ENCODE measurements at regions not wholly inside any gene's neighbourhood (a gene's known extent, or its start where the extent isn't known, plus 50 kb on each side); places are given as distances from the start of the nearest gene placed in this dataset.
A peak's percentile ranks its signal among the peaks of the same experiment; 100 is the strongest.

GRCh38 chr3:36206956-36207580 is 173.2 kb upstream of the STAC start:
- DNase-seq, result no peak

GRCh38 chr3:36210840-36211651 is 169.3 kb upstream of the STAC start:
- DNase-seq, result peak; percentile 37

GRCh38 chr3:36211652-36211999 is 168.7 kb upstream of the STAC start:
- DNase-seq, result no peak

- peak; percentile 42 for DNase-seq
Observed at GRCh38 chr3:36212251-36212650, 168.1 kb upstream of the STAC start.

GRCh38 chr3:36214460-36214859 is 165.8 kb upstream of the STAC start:
- DNase-seq, result peak; percentile 50

GRCh38 chr3:36215241-36215640 is 165.1 kb upstream of the STAC start:
- DNase-seq, result peak; percentile 75

GRCh38 chr3:36219398-36219797 is 160.9 kb upstream of the STAC start:
- no peak for DNase-seq

GRCh38 chr3:36220173-36220572 is 160.1 kb upstream of the STAC start:
- DNase-seq, result no peak

- no peak for DNase-seq
Observed at GRCh38 chr3:36221975-36222374, 158.3 kb upstream of the STAC start.

GRCh38 chr3:36227980-36228379 is 152.3 kb upstream of the STAC start:
- peak; percentile 61 for DNase-seq

GRCh38 chr3:36229496-36229895 is 150.8 kb upstream of the STAC start:
- DNase-seq, result no peak

- DNase-seq, result no peak
Observed at GRCh38 chr3:36232797-36233489, 147.4 kb upstream of the STAC start.

- DNase-seq, result no peak
Observed at GRCh38 chr3:36244728-36245127, 135.6 kb upstream of the STAC start.

GRCh38 chr3:36248374-36248773 is 131.9 kb upstream of the STAC start:
- DNase-seq, result no peak

- DNase-seq, result no peak
Observed at GRCh38 chr3:36250191-36250590, 130.1 kb upstream of the STAC start.

GRCh38 chr3:36257158-36257852 is 123.0 kb upstream of the STAC start:
- DNase-seq, result no peak

GRCh38 chr3:36258421-36258820 is 121.9 kb upstream of the STAC start:
- DNase-seq, result no peak

- no peak for DNase-seq
Observed at GRCh38 chr3:36259580-36259979, 120.7 kb upstream of the STAC start.

- DNase-seq, result peak; percentile 9
Observed at GRCh38 chr3:36269274-36269673, 111.0 kb upstream of the STAC start.

GRCh38 chr3:36282766-36283165 is 97.5 kb upstream of the STAC start:
- no peak for DNase-seq

- DNase-seq, result no peak
Observed at GRCh38 chr3:36295296-36295695, 85.0 kb upstream of the STAC start.

GRCh38 chr3:36297195-36297594 is 83.1 kb upstream of the STAC start:
- DNase-seq, result no peak

- no peak for DNase-seq
Observed at GRCh38 chr3:36298188-36298587, 82.1 kb upstream of the STAC start.

GRCh38 chr3:36302158-36302509 is 78.2 kb upstream of the STAC start:
- no peak for DNase-seq
